Hepatocyte (in vitro differentiated cells): ENCODE measurements at regions not wholly inside any gene's neighbourhood (a gene's known extent, or its start where the extent isn't known, plus 50 kb on each side); places are given as distances from the start of the nearest gene placed in this dataset.

Source experiments
- DNase-seq: peaks from one replicate; pipeline ENCODE4 v3.0.0-alpha.2; 2016; ENCODE audit warnings: low spot score
- H2AFZ ChIP-seq: fragments of 200-600 bp; sonication (generic); 2 replicates; pipeline ENCODE4 v1.6.0; 2016; ENCODE audit warnings: antibody characterized with exemption, mild to moderate bottlenecking
- H3K27ac ChIP-seq: fragments of 200-600 bp; sonication (generic); 2 replicates; pipeline ENCODE4 v1.5.1; 2016; ENCODE audit warnings: mild to moderate bottlenecking
- H3K27me3 ChIP-seq: fragments of 200-600 bp; sonication (generic); 2 replicates; pipeline ENCODE4 v1.6.1; 2016
- H3K36me3 ChIP-seq: fragments of 200-600 bp; sonication (generic); replicated peaks from 2 replicates; pipeline ENCODE4 v1.5.1; 2016; ENCODE audit warnings: low read depth; ENCODE audit not compliant: insufficient read depth
- H3K4me1 ChIP-seq: fragments of 200-600 bp; sonication (generic); 2 replicates; pipeline ENCODE4 v1.5.1; 2016; ENCODE audit warnings: mild to moderate bottlenecking, moderate library complexity; ENCODE audit not compliant: insufficient read depth
- H3K4me2 ChIP-seq: fragments of 200-600 bp; sonication (generic); 2 replicates; pipeline ENCODE4 v1.6.0; 2016
- H3K4me3 ChIP-seq: fragments of 200-600 bp; sonication (generic); 2 replicates; pipeline ENCODE4 v1.5.1; 2016; ENCODE audit warnings: mild to moderate bottlenecking
- H3K79me2 ChIP-seq: fragments of 200-600 bp; sonication (generic); 2 replicates; pipeline ENCODE4 v1.6.0; 2017; ENCODE audit warnings: mild to moderate bottlenecking
- H3K9me2 ChIP-seq: fragments of 200-600 bp; sonication (generic); replicated peaks from 2 replicates; pipeline ENCODE4 v1.6.0; 2017; ENCODE audit warnings: mild to moderate bottlenecking; ENCODE audit not compliant: insufficient read depth
- H3K9me3 ChIP-seq: fragments of 200-600 bp; sonication (generic); 2 replicates; pipeline ENCODE4 v1.5.1; 2016; ENCODE audit warnings: low read depth, mild to moderate bottlenecking
- H4K20me1 ChIP-seq: fragments of 200-600 bp; sonication (generic); 2 replicates; pipeline ENCODE4 v1.6.0; 2016; ENCODE audit warnings: mild to moderate bottlenecking; ENCODE audit not compliant: insufficient read depth, poor library complexity, severe bottlenecking
- CTCF ChIP-seq: fragments of 200-600 bp; sonication (generic); IDR thresholded peaks from 2 replicates; pipeline ENCODE4 v1.5.1; 2016; ENCODE audit warnings: antibody characterized with exemption, mild to moderate bottlenecking; ENCODE audit not compliant: poor library complexity
- EZH2 ChIP-seq: fragments of 200-600 bp; sonication (generic); IDR thresholded peaks from 2 replicates; pipeline ENCODE4 v1.6.1; 2016; ENCODE audit warnings: antibody characterized with exemption, mild to moderate bottlenecking, borderline replicate concordance
- EZH2phosphoT487 ChIP-seq: fragments of 200-600 bp; sonication (generic); IDR thresholded peaks from one replicate; pipeline ENCODE4 v1.6.1; 2018; ENCODE audit warnings: antibody characterized with exemption, mild to moderate bottlenecking, low read depth, moderate library complexity; ENCODE audit not compliant: unreplicated experiment, severe bottlenecking
- WGBS: methylation state at CpG from one replicate; pipeline ENCODE4 v1.1.6; 2016; ENCODE audit warnings: low lambda C conversion rate; ENCODE audit errors: missing lambda C conversion rate; 5-methylcytosine and 5-hydroxymethylcytosine counted together

GRCh38 chr16:54843424-54843750, 87.3 kb upstream of the IRX5 start:
- DNase-seq: no peak
- WGBS: 100% methylated on average over 1 of the region's 1 CpG
- no peaks in the 10 kb centered on the region for H3K27me3 ChIP-seq
- H3K4me3 ChIP-seq: no peak overlapping the region
- no peak overlapping the region for H3K4me2 ChIP-seq
- no peaks in the 10 kb centered on the region for H3K4me1 ChIP-seq
- H2AFZ ChIP-seq: no peak overlapping the region
- no peak overlapping the region for H3K27ac ChIP-seq
- TF ChIP-seq EZH2phosphoT487 (no peak), EZH2 (no peak), CTCF (no peak)
- H3K36me3 ChIP-seq: no peaks in the 10 kb centered on the region
- no peaks in the 10 kb centered on the region for H3K79me2 ChIP-seq
- no peaks in the 10 kb centered on the region for H4K20me1 ChIP-seq
- H3K9me3 ChIP-seq: no peaks in the 10 kb centered on the region
- H3K9me2 ChIP-seq: no peaks in the 10 kb centered on the region

GRCh38 chr16:54842743-54843423, 87.8 kb upstream of the IRX5 start:
- Histone ChIP-seq H3K4me3 (no peak overlapping the region), H2AFZ (no peak overlapping the region), H3K4me1 (no peaks in the 10 kb centered on the region), H4K20me1 (no peaks in the 10 kb centered on the region), H3K36me3 (no peaks in the 10 kb centered on the region), H3K4me2 (no peak overlapping the region), H3K9me2 (no peaks in the 10 kb centered on the region), H3K27ac (no peak overlapping the region), H3K9me3 (no peaks in the 10 kb centered on the region), H3K79me2 (no peaks in the 10 kb centered on the region), H3K27me3 (no peaks in the 10 kb centered on the region)
- no peak for TF ChIP-seq EZH2
- TF ChIP-seq EZH2phosphoT487: no peak
- TF ChIP-seq CTCF: no peak
- WGBS: 94% methylated on average over 5 of the region's 5 CpGs
- no peak for DNase-seq

- Histone ChIP-seq H3K27ac (no peak overlapping the region), H3K36me3 (no peaks in the 10 kb centered on the region), H4K20me1 (no peaks in the 10 kb centered on the region), H3K79me2 (no peaks in the 10 kb centered on the region), H3K4me1 (no peaks in the 10 kb centered on the region), H3K9me3 (no peaks in the 10 kb centered on the region), H3K4me3 (no peak overlapping the region), H3K9me2 (no peaks in the 10 kb centered on the region), H3K27me3 (no peaks in the 10 kb centered on the region), H2AFZ (no peak overlapping the region), H3K4me2 (no peak overlapping the region)
- DNase-seq: no peak
- 98% methylated on average over 24 of the region's 26 CpGs for WGBS
- TF ChIP-seq EZH2phosphoT487: no peak
Measured at GRCh38 chr16:54829691-54830090, 101.0 kb upstream of the IRX5 start.

GRCh38 chr16:54822892-54823291, 107.8 kb upstream of the IRX5 start:
- Histone ChIP-seq H3K9me2 (no peaks in the 10 kb centered on the region), H3K27me3 (no peaks in the 10 kb centered on the region), H3K4me2 (no peak overlapping the region), H3K79me2 (no peaks in the 10 kb centered on the region), H3K4me1 (no peaks in the 10 kb centered on the region), H3K4me3 (no peak overlapping the region), H3K36me3 (no peaks in the 10 kb centered on the region), H3K9me3 (no peaks in the 10 kb centered on the region), H2AFZ (no peak overlapping the region), H4K20me1 (no peaks in the 10 kb centered on the region), H3K27ac (peak overlapping the region; percentile 23)
- 74% methylated on average over 4 of the region's 4 CpGs for WGBS
- no peak for DNase-seq
- TF ChIP-seq CTCF (no peak), EZH2phosphoT487 (no peak), EZH2 (no peak)
